ENCODE measurements at regions not wholly inside any gene's neighbourhood (a gene's known extent, or its start where the extent isn't known, plus 50 kb on each side); places are given as distances from the start of the nearest gene placed in this dataset.
"Not testable (repeated sequence)": the region's sequence is repeated elsewhere in the genome, so short reads cannot be mapped to it uniquely, and the experiment has no call there.

DNA sequence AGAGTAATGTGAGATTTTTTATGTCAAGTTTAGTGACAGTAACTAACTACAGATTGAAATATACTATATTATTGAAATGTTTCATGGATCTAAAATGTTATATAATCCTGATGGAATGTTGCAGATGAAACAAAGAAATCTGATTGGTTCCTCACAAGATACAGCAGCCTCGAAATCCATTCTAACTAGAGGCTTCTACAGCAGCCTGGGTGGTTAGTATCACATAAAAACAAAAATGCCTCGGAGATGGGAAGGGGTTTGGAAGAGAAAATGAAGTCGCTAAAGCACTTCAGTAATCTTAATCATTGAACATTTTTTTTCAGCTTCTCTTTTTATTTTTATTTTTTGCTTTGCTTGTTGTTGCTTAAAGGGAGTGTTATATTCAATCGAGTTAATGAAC, 75.2 kb downstream of the TANC2 start:
- H3K4me3 ChIP-seq (ENCODE audit: low read depth, low read length), result no peak overlapping the region
- TF ChIP-seq, protein P1, sequence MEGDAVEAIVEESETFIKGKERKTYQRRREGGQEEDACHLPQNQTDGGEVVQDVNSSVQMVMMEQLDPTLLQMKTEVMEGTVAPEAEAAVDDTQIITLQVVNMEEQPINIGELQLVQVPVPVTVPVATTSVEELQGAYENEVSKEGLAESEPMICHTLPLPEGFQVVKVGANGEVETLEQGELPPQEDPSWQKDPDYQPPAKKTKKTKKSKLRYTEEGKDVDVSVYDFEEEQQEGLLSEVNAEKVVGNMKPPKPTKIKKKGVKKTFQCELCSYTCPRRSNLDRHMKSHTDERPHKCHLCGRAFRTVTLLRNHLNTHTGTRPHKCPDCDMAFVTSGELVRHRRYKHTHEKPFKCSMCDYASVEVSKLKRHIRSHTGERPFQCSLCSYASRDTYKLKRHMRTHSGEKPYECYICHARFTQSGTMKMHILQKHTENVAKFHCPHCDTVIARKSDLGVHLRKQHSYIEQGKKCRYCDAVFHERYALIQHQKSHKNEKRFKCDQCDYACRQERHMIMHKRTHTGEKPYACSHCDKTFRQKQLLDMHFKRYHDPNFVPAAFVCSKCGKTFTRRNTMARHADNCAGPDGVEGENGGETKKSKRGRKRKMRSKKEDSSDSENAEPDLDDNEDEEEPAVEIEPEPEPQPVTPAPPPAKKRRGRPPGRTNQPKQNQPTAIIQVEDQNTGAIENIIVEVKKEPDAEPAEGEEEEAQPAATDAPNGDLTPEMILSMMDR (IDR thresholded peaks at IDR 0.05; ENCODE audit: insufficient read depth, low read depth, low read length), result no peak
- DNase-seq (ENCODE audit: low read depth), result no peak

DNA sequence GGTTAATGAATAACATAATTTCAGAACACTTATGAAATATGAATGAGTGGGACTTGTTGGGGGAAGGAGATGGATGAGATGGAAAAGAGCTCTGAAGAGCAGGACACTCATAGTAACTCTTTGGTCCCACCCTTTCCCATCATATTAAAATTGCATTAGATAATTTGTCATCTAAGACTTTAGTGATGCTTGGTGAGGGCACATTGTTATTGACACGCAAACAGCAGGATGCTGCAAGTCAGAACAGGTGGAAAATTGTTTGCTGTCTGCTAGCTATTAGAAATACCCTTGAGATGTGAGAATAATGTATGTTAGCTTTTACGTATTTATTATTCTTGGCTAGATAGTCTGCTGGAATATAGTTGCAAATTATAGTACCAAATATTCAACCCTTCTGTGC, 75.7 kb downstream of the TANC2 start:
- DNase-seq (ENCODE audit: low read depth), result no peak
- H3K4me3 ChIP-seq (ENCODE audit: low read depth, low read length), result no peak overlapping the region
- TF ChIP-seq, protein P1 (IDR thresholded peaks at IDR 0.05; ENCODE audit: insufficient read depth, low read depth, low read length), result no peak

DNA sequence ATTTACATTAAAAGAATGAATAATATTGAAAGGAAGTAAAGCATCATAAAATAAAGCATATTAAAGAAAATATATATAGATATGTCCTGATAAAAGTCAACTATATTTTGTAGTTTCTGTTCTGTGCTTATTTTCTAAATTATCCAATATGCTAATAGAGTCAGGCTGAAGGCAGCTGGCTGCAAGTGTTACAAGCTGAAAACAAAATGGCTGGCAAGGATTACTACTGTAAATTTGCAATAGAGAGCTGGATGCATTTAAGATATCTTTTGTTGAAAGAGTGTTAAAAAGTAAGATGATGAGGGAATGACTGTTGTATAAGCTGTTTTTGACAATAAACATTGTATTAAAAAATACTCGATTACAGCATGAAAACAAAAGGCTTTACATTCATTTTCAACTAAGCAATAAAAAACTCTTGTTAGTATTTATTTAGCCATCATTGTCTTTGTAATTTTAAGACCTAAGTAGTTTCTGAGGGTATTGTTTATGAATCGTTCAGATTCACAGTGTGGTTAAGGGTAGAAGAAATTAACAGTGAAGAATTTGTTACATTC, 76.3 kb downstream of the TANC2 start:
- no peak for DNase-seq (ENCODE audit: low read depth)
- H3K4me3 ChIP-seq (ENCODE audit: low read depth, low read length), result no peak overlapping the region

DNA sequence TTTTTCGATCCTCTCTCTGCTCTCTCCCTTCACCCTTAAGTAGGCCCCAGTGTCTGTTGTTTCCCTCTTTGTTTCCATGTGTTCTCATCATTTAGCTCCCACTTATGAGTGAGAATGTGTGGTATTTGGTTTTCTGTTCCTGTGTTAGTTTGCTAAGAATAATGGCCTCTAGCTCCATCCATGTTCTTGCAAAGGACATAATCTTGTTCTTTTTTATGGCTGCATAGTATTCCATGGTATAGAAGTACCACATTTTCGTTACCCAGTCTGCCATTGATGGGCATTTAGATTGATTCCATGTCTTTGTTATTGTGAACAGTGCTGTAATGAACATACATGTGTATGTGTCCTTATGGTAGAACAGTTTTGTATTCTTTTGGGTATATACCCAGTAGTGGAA, 91.5 kb downstream of the TANC2 start:
- not testable (repeated sequence) for H3K4me3 ChIP-seq (ENCODE audit: low read depth, low read length); DNase-seq (ENCODE audit: low read depth)

More for the DNA sequence above, 76.3 kb downstream of the TANC2 start:
- TF ChIP-seq, protein P1 (IDR thresholded peaks at IDR 0.05; ENCODE audit: insufficient read depth, low read depth, low read length), result no peak

DNA sequence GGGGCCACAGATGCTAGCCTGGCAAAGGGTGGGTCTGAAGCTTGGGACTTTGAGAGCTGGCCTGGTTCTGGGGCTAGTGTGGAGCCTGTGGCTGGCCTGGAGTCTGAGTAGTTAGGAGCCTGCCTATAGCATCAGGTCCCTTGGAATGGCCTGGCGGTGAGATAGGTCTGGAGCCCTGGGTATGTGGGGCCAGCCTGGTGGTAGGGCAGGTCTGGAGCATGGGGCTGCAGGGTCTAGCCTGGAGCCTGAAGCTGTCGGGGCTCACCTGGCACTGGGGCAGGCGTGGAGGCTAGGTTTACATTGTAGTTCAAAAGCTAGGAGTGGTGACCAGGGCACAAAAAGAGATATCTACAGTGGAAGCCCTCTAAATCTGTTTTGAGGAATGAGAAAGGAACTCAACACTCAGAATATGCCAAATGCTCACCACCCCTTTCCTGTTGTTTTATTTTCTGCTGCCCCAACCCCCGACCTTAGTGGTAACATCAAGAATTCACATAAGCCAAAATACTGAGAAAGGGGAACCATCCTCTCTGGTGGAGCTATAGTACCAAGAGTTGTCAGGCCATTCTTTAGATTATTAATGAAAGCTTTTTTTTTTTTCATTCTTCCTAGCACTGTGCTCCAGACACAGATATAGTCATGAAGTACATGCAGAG, 100.3 kb downstream of the TANC2 start:
- TF ChIP-seq, protein P1 (IDR thresholded peaks at IDR 0.05; ENCODE audit: insufficient read depth, low read depth, low read length), result no peak
- no peak for DNase-seq (ENCODE audit: low read depth)
- H3K4me3 ChIP-seq (ENCODE audit: low read depth, low read length), result no peak overlapping the region

DNA sequence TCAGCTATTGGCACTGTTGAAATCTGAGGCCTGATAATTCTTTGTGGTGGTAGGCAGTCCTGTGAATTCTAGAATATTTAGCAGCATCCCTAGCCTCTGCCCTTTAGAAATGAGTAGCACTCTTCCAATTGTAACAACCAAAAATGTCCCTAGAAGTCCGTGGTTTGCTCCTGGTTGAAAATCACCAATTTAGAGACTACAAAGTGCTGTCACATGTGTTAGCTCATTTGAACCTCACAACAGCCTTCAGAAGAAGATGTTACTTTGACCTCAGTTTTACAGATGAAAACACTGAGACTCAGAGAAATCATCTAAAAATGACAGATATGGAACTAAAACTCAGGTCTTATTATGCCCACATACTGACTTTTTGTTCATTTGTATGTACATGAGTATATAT, 103.2 kb downstream of the TANC2 start:
- DNase-seq (ENCODE audit: low read depth), result no peak

DNA sequence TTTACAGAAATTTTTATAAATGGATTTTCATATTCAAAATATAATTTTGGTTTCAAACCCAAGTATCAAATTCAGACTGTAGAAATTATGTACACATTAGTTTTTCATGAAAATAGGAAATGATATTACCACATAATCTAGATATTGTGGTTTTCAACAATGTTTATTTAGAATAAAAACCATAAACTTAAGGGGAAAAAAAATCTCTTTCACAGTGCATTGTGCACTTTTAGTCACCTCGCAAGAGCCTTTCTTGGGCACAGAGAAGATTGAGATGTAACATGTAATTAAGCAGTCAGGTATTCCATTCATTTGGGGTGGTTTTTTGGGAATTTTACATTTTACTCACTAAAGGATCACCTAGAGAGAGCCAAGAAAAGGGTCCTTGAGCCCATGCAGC, 104.0 kb downstream of the TANC2 start:
- DNase-seq (ENCODE audit: low read depth), result no peak
- TF ChIP-seq, protein P1 (IDR thresholded peaks at IDR 0.05; ENCODE audit: insufficient read depth, low read depth, low read length), result no peak
- H3K4me3 ChIP-seq (ENCODE audit: low read depth, low read length), result no peak overlapping the region

More for the DNA sequence above, 103.2 kb downstream of the TANC2 start:
- TF ChIP-seq, protein P1 (IDR thresholded peaks at IDR 0.05; ENCODE audit: insufficient read depth, low read depth, low read length), result no peak
- no peak overlapping the region for H3K4me3 ChIP-seq (ENCODE audit: low read depth, low read length)

All from fibroblast of villous mesenchyme (primary cell).